CD14-positive monocyte (primary cell): ENCODE measurements at regions not wholly inside any gene's neighbourhood (a gene's known extent, or its start where the extent isn't known, plus 50 kb on each side); places are given as distances from the start of the nearest gene placed in this dataset.

ENCODE experiments used
- DNase-seq, 3 donors: peaks; one replicate each; pipeline ENCODE4 v3.0.0-alpha.2; 2011 to 2022
- H2AFZ ChIP-seq: 2 replicates; pipeline ENCODE4 v1.6.0; 2012; ENCODE audit warnings: mild to moderate bottlenecking, low read depth, low read length, inconsistent platforms; ENCODE audit not compliant: insufficient read depth, poor library complexity, severe bottlenecking
- H3K27ac ChIP-seq, 2 donors: 1 replicate in 1 of 2; 2 replicates in 1 of 2; pipeline ENCODE4 v1.5.1; 2012 to 2013; ENCODE audit warnings: low read length in 2 of 2, control low read depth in 1 of 2, inconsistent platforms in 1 of 2, low read depth in 1 of 2, mild to moderate bottlenecking in 1 of 2
- H3K27me3 ChIP-seq, 2 donors: one replicate each; pipeline versions ENCODE4 v1.6.0 to v1.6.1; 2011 to 2013; ENCODE audit warnings: low read length in 2 of 2; ENCODE audit not compliant: control insufficient read depth in 2 of 2, insufficient read depth in 2 of 2
- H3K36me3 ChIP-seq, 2 donors: replicated peaks in 1 of 2; 1 replicate in 1 of 2; 2 replicates in 1 of 2; pipeline versions ENCODE4 v1.5.1 to v1.6.1; 2012 to 2013; ENCODE audit warnings: low read length in 2 of 2, control low read depth in 1 of 2, inconsistent platforms in 1 of 2, mild to moderate bottlenecking in 1 of 2; ENCODE audit not compliant: insufficient read depth in 2 of 2, control insufficient read depth in 1 of 2
- H3K4me1 ChIP-seq, 2 donors: 1 replicate in 1 of 2; 2 replicates in 1 of 2; pipeline versions ENCODE4 v1.5.1 to v1.6.1; 2012 to 2013; ENCODE audit warnings: low read length in 2 of 2, control low read depth in 1 of 2, inconsistent platforms in 1 of 2, mild to moderate bottlenecking in 1 of 2, moderate library complexity in 1 of 2; ENCODE audit not compliant: insufficient read depth in 2 of 2, control insufficient read depth in 1 of 2
- H3K4me2 ChIP-seq: replicated peaks from 2 replicates; pipeline ENCODE3; 2012; ENCODE audit warnings: low read length, moderate library complexity, mild to moderate bottlenecking; ENCODE audit not compliant: poor library complexity, severe bottlenecking; ENCODE audit errors: extremely low read depth
- H3K4me3 ChIP-seq, 3 experiments: fragments of 200-600 bp in 1 of 3; sonication (generic) in 1 of 3; replicated peaks in 1 of 3; 1 replicate in 2 of 3; 2 replicates in 1 of 3; pipeline ENCODE4 v1.5.1; 2011 to 2013; ENCODE audit warnings: low read length in 3 of 3, mild to moderate bottlenecking in 3 of 3, control low read depth in 2 of 3, low read depth in 2 of 3, inconsistent platforms in 1 of 3, moderate library complexity in 1 of 3
- H3K79me2 ChIP-seq: 2 replicates; pipeline ENCODE4 v1.6.0; 2012; ENCODE audit warnings: mild to moderate bottlenecking, control low read depth, inconsistent platforms, low read length, moderate library complexity; ENCODE audit not compliant: insufficient read depth
- H3K9ac ChIP-seq: 2 replicates; pipeline ENCODE4 v1.6.0; 2017; ENCODE audit warnings: low read length, mild to moderate bottlenecking; ENCODE audit not compliant: insufficient read depth, poor library complexity, severe bottlenecking
- H3K9me3 ChIP-seq, 2 donors: replicated peaks in 1 of 2; 1 replicate in 1 of 2; 2 replicates in 1 of 2; pipeline versions ENCODE4 v1.5.1 to v1.6.1; 2012 to 2013; ENCODE audit warnings: low read length in 2 of 2, control low read depth in 1 of 2; ENCODE audit not compliant: control insufficient read depth in 1 of 2, insufficient read depth in 1 of 2
- H4K20me1 ChIP-seq: 2 replicates; pipeline ENCODE4 v1.6.0; 2012; ENCODE audit warnings: mild to moderate bottlenecking, low read length, control low read depth, moderate library complexity; ENCODE audit not compliant: insufficient read depth
- H3K27ac Mint-ChIP-seq, 7 donors: one replicate each; pipeline ENCODE4 v1.8.0; 2020; ENCODE audit warnings: mild to moderate bottlenecking in 7 of 7, mixed read lengths in 7 of 7, moderate library complexity in 6 of 7, inconsistent platforms in 2 of 7
- H3K27me3 Mint-ChIP-seq, 3 donors: one replicate each; pipeline ENCODE4 v1.8.0; 2021 to 2022; ENCODE audit warnings: low read depth in 3 of 3, mild to moderate bottlenecking in 3 of 3, mixed read lengths in 3 of 3, moderate library complexity in 3 of 3, inconsistent platforms in 1 of 3
- H3K36me3 Mint-ChIP-seq, 2 donors: one replicate each; pipeline ENCODE4 v1.8.0; 2020; ENCODE audit warnings: mixed read lengths in 2 of 2, inconsistent platforms in 1 of 2, mild to moderate bottlenecking in 1 of 2
- H3K4me1 Mint-ChIP-seq: one replicate; pipeline ENCODE4 v1.8.0; 2020; ENCODE audit warnings: mild to moderate bottlenecking, mixed read lengths
- H3K4me3 Mint-ChIP-seq, 2 donors: one replicate each; pipeline ENCODE4 v1.8.0; 2020; ENCODE audit warnings: mild to moderate bottlenecking in 2 of 2, mixed read lengths in 2 of 2, moderate library complexity in 1 of 2
- H3K9me3 Mint-ChIP-seq, 7 donors: one replicate each; pipeline ENCODE4 v1.8.0; 2020 to 2022; ENCODE audit warnings: mixed read lengths in 7 of 7, mild to moderate bottlenecking in 6 of 7, moderate library complexity in 6 of 7, inconsistent platforms in 2 of 7
- CTCF ChIP-seq: fragments of 200-600 bp; IDR thresholded peaks from one replicate; pipeline ENCODE4 v1.8.0; 2022; ENCODE audit warnings: antibody characterized with exemption, mild to moderate bottlenecking
- WGBS: methylation state at CpG from one replicate; pipeline ENCODE4 v1.1.5; 2013; ENCODE audit warnings: missing lambda C conversion rate; ENCODE audit not compliant: insufficient coverage; 5-methylcytosine and 5-hydroxymethylcytosine counted together
- intact Hi-C, 2 donors: fragments of 100-400 bp; cut with micrococcal nuclease; formaldehyde crosslinking; loops; one replicate each; pipeline versions ENCODE4 v1.15.0 to v1.15.1; 2023

GRCh38 chr12:92261071-92261470, 115.4 kb upstream of the BTG1 start:
- Histone ChIP-seq H3K9me3 (no peaks in the 10 kb centered on the region), H3K27me3 (no peaks in the 10 kb centered on the region), H3K4me1 (no peaks in the 10 kb centered on the region), H3K4me2 (no peak overlapping the region), H3K4me3 (no peak overlapping the region), H2AFZ (no peak overlapping the region), H3K9ac (no peak overlapping the region), H3K36me3 (no peaks in the 10 kb centered on the region), H3K79me2 (no peaks in the 10 kb centered on the region), H4K20me1 (no peaks in the 10 kb centered on the region), H3K27ac (no peak overlapping the region)
- intact Hi-C loops: no loop called here
- peaks cover 2% of the 10 kb centered on the region for H3K4me1 Mint-ChIP-seq
- H3K36me3 Mint-ChIP-seq: peaks cover 0 to 5% of the 10 kb centered on the region in 2 donors
- no peak for DNase-seq
- TF ChIP-seq CTCF: no peak
- no peak overlapping the region for H3K4me3 Mint-ChIP-seq
- H3K27me3 Mint-ChIP-seq: peaks cover 0 to 2% (median 0%) of the 10 kb centered on the region in 3 donors
- H3K27ac Mint-ChIP-seq: no peak overlapping the region
- H3K9me3 Mint-ChIP-seq: peaks cover 0 to 3% (median 0%) of the 10 kb centered on the region in 7 donors
- WGBS: 100% methylated on average over 1 of the region's 3 CpGs

- intact Hi-C loops: no loop called here
- Histone ChIP-seq H3K9me3 (no peaks in the 10 kb centered on the region), H3K79me2 (no peaks in the 10 kb centered on the region), H3K4me2 (no peak overlapping the region), H3K36me3 (no peaks in the 10 kb centered on the region), H2AFZ (no peak overlapping the region), H3K27me3 (no peaks in the 10 kb centered on the region), H3K9ac (no peak overlapping the region), H4K20me1 (no peaks in the 10 kb centered on the region), H3K4me1 (no peaks in the 10 kb centered on the region), H3K27ac (no peak overlapping the region), H3K4me3 (no peak overlapping the region)
- no peak overlapping the region for H3K4me3 Mint-ChIP-seq
- TF ChIP-seq CTCF: no peak
- H3K27ac Mint-ChIP-seq: no peak overlapping the region
- H3K36me3 Mint-ChIP-seq: peaks cover 0 to 5% of the 10 kb centered on the region in 2 donors
- H3K4me1 Mint-ChIP-seq: peaks cover 2% of the 10 kb centered on the region
- peaks cover 0 to 2% (median 0%) of the 10 kb centered on the region in 3 donors for H3K27me3 Mint-ChIP-seq
- peaks cover 0 to 6% (median 0%) of the 10 kb centered on the region in 7 donors for H3K9me3 Mint-ChIP-seq
- no CpG with 5 or more reads among the region's 2 CpGs for WGBS
- no peak for DNase-seq
Measured at GRCh38 chr12:92259696-92260251, 114.1 kb upstream of the BTG1 start.
